Adrenal gland (tissue), 9 donors: ENCODE measurements at regions not wholly inside any gene's neighbourhood (a gene's known extent, or its start where the extent isn't known, plus 50 kb on each side); places are given as distances from the start of the nearest gene placed in this dataset.

ENCODE experiments used
- DNase-seq, 7 donors: peaks; one replicate each; pipeline ENCODE4 v3.0.0-alpha.2; 2019 to 2020
- H3K27ac ChIP-seq, 5 donors: fragments of 200-600 bp; sonication (generic) in 4 of 5; 1 replicate in 3 of 5; 2 replicates in 2 of 5; pipeline versions ENCODE4 v1.5.1 to v1.8.0; 2016 to 2020; ENCODE audit warnings: mild to moderate bottlenecking in 1 of 5
- H3K27me3 ChIP-seq: fragments of 200-600 bp; 2 replicates; pipeline ENCODE4 v1.8.0; 2021
- H3K36me3 ChIP-seq, 2 donors: fragments of 200-600 bp; replicated peaks in 1 of 2; 1 replicate in 1 of 2; 2 replicates in 1 of 2; pipeline versions ENCODE4 v1.5.1 to v1.8.0; 2018 to 2022
- H3K4me1 ChIP-seq, 2 donors: fragments of 200-600 bp; replicated peaks in 1 of 2; 1 replicate in 1 of 2; 2 replicates in 1 of 2; pipeline versions ENCODE4 v1.5.1 to v1.8.0; 2018 to 2021
- H3K4me3 ChIP-seq, 4 donors: fragments of 200-600 bp; sonication (generic) in 3 of 4; one replicate each; pipeline ENCODE4 v1.5.1; 2016 to 2018
- H3K9me3 ChIP-seq, 3 donors: fragments of 200-600 bp; sonication (generic) in 1 of 3; replicated peaks in 1 of 3; 1 replicate in 2 of 3; 2 replicates in 1 of 3; pipeline versions ENCODE4 v1.5.1 to v1.8.0; 2016 to 2021
- CTCF ChIP-seq, 6 experiments: fragments of 450-650 bp in 4 of 6; fragments of 200-600 bp in 2 of 6; sonication (generic) in 1 of 6; IDR thresholded peaks; 1 replicate in 5 of 6; 2 replicates in 1 of 6; pipeline versions ENCODE4 v1.5.1 to v1.8.0; 2016 to 2021; ENCODE audit warnings: antibody characterized with exemption in 6 of 6, mild to moderate bottlenecking in 2 of 6, moderate library complexity in 1 of 6
- POLR2A ChIP-seq, 2 donors: fragments of 450-650 bp; IDR thresholded peaks; one replicate each; pipeline ENCODE4 v1.6.1; 2017; ENCODE audit warnings: antibody characterized with exemption in 2 of 2, mild to moderate bottlenecking in 2 of 2, moderate library complexity in 1 of 2
- WGBS, 4 donors: extraction: QIAGEN DNeasy Blood & Tissue Kit in 2 of 4; methylation state at CpG; one replicate each; pipeline versions ENCODE4 v1.1.5 to v1.1.7; 2013 to 2017; 5-methylcytosine and 5-hydroxymethylcytosine counted together
- intact Hi-C, 2 donors: fragments of 100-400 bp; cut with DNase I; formaldehyde crosslinking; loops; one replicate each; pipeline versions ENCODE4 v1.14.1 to v1.15.0; 2022 to 2023
- donor health status: healthy with polysubstance abuse.
- donor health status: Bipolar disorder and iron deficiency.
- donor health status: DM: yes; HTN: yes; CAD: no.
- donor health status: DM: no; HTN: no; CAD: no.
- donor health status: DM: no; HTN: no; CAD: no.

DNA sequence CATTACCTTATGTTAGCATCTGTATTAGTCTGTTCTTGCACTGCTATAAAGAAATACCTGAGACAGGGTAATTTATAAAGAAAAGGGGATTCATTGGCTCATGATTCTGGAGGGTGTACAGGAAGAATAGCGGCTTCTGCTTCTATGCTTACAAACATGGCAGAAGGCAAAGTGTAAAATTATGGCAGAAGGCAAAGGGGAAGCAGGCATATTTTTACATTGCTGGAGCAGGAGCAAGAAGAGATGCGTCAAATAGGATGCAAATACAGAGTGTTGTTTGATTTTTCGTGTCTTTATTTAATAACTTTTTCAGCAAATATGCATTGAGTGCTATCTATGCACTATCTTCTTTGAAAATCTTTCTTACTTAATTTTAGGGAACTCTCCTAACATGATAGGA is 210.7 kb upstream of the SSTR1 start:
- H3K27me3 ChIP-seq, result no peaks in the 10 kb centered on the region
- H3K36me3 ChIP-seq, result no peaks in the 10 kb centered on the region
- 85 to 94% (median 88%) methylated on average over 3 of the region's 3 CpGs for WGBS, 4 donors
- TF ChIP-seq CTCF (IDR thresholded peaks at IDR 0.05) (no peak), POLR2A (IDR thresholded peaks at IDR 0.05) (no peak)
- no peak overlapping the region for H3K4me3 ChIP-seq
- DNase-seq, result no peak
- no peaks in the 10 kb centered on the region for H3K4me1 ChIP-seq
- H3K27ac ChIP-seq, result no peak overlapping the region
- intact Hi-C loops, result no loop called here
- H3K9me3 ChIP-seq, result no peaks in the 10 kb centered on the region

GRCh38 chr14:38000340-38000739 is 207.4 kb upstream of the SSTR1 start:
- WGBS, 4 donors, result 44 to 60% (median 50%) methylated on average over 2 of the region's 2 CpGs

GRCh38 chr14:38001501-38001900 is 206.2 kb upstream of the SSTR1 start:
- 53 to 82% (median 78%) methylated on average over 1 of the region's 1 CpG for WGBS, 4 donors
- Histone ChIP-seq H3K4me3 (no peak overlapping the region), H3K27me3 (no peaks in the 10 kb centered on the region), H3K36me3 (no peaks in the 10 kb centered on the region), H3K9me3 (no peaks in the 10 kb centered on the region), H3K27ac (no peak overlapping the region), H3K4me1 (no peaks in the 10 kb centered on the region)
- DNase-seq, result no peak
- intact Hi-C loops, result no loop called here
- TF ChIP-seq POLR2A (IDR thresholded peaks at IDR 0.05) (no peak), CTCF (IDR thresholded peaks at IDR 0.05) (no peak)

More at GRCh38 chr14:38000340-38000739, 207.4 kb upstream of the SSTR1 start:
- TF ChIP-seq POLR2A (IDR thresholded peaks at IDR 0.05) (no peak), CTCF (IDR thresholded peaks at IDR 0.05) (no peak)
- intact Hi-C loops, result no loop called here
- Histone ChIP-seq H3K4me3 (no peak overlapping the region), H3K36me3 (no peaks in the 10 kb centered on the region), H3K27ac (no peak overlapping the region), H3K9me3 (no peaks in the 10 kb centered on the region), H3K4me1 (no peaks in the 10 kb centered on the region), H3K27me3 (no peaks in the 10 kb centered on the region)
- DNase-seq, result no peak

- no peak for DNase-seq
- no peak overlapping the region for H3K4me3 ChIP-seq
- no peak overlapping the region for H3K27ac ChIP-seq
- no peaks in the 10 kb centered on the region for H3K4me1 ChIP-seq
- WGBS, 4 donors, result 63 to 85% (median 70%) methylated on average over 7 of the region's 7 CpGs
- no peaks in the 10 kb centered on the region for H3K27me3 ChIP-seq
- H3K9me3 ChIP-seq, result no peaks in the 10 kb centered on the region
- no peaks in the 10 kb centered on the region for H3K36me3 ChIP-seq
- TF ChIP-seq CTCF (IDR thresholded peaks at IDR 0.05), result no peak
- no peak for TF ChIP-seq POLR2A (IDR thresholded peaks at IDR 0.05)
- intact Hi-C loops, result no loop called here
Measured at GRCh38 chr14:38003746-38004609, 203.7 kb upstream of the SSTR1 start.
